Anterior cingulate cortex (tissue), 58 donors: ENCODE measurements at regions not wholly inside any gene's neighbourhood (a gene's known extent, or its start where the extent isn't known, plus 50 kb on each side); places are given as distances from the start of the nearest gene placed in this dataset.

Experiments used
- DNase-seq, 58 donors: peaks; one replicate each; lab custom pipeline; 2025; lab: John Stamatoyannopoulos, UW

- DNase-seq, result no peak
Measured at GRCh38 chr7:41879403-41879802, 176.5 kb upstream of the INHBA start.

- DNase-seq, result no peak
Measured at GRCh38 chr7:41878309-41879295, 175.7 kb upstream of the INHBA start.

- DNase-seq, result no peak
Measured at GRCh38 chr7:41877118-41877517, 174.2 kb upstream of the INHBA start.

- DNase-seq, result no peak
Measured at GRCh38 chr7:41875513-41875912, 172.6 kb upstream of the INHBA start.

GRCh38 chr7:41874201-41874785 lies 171.4 kb upstream of the INHBA start:
- no peak for DNase-seq

GRCh38 chr7:41873741-41874140 lies 170.9 kb upstream of the INHBA start:
- DNase-seq, result no peak

- DNase-seq, result no peak
Measured at GRCh38 chr7:41872966-41873365, 170.1 kb upstream of the INHBA start.

GRCh38 chr7:41870461-41871138 lies 167.7 kb upstream of the INHBA start:
- no peak for DNase-seq

- DNase-seq, result no peak
Measured at GRCh38 chr7:41869997-41870396, 167.1 kb upstream of the INHBA start.

GRCh38 chr7:41869596-41869995 lies 166.7 kb upstream of the INHBA start:
- no peak for DNase-seq

- no peak for DNase-seq
Measured at GRCh38 chr7:41869091-41869490, 166.2 kb upstream of the INHBA start.

- no peak for DNase-seq
Measured at GRCh38 chr7:41867639-41868280, 164.9 kb upstream of the INHBA start.

- no peak for DNase-seq
Measured at GRCh38 chr7:41862261-41862660, 159.4 kb upstream of the INHBA start.

- no peak for DNase-seq
Measured at GRCh38 chr7:41861642-41862041, 158.8 kb upstream of the INHBA start.

- no peak for DNase-seq
Measured at GRCh38 chr7:41858201-41858600, 155.3 kb upstream of the INHBA start.

GRCh38 chr7:41855798-41856197 lies 152.9 kb upstream of the INHBA start:
- DNase-seq, result no peak

GRCh38 chr7:41847606-41848005 lies 144.7 kb upstream of the INHBA start:
- DNase-seq, result no peak

GRCh38 chr7:41847151-41847550 lies 144.3 kb upstream of the INHBA start:
- DNase-seq, result no peak

GRCh38 chr7:41842956-41843355 lies 140.1 kb upstream of the INHBA start:
- DNase-seq, result no peak

GRCh38 chr7:41837916-41838315 lies 135.0 kb upstream of the INHBA start:
- DNase-seq, result no peak

GRCh38 chr7:41835976-41836530 lies 133.2 kb upstream of the INHBA start:
- no peak for DNase-seq
